ENCODE measurements at regions not wholly inside any gene's neighbourhood (a gene's known extent, or its start where the extent isn't known, plus 50 kb on each side); places are given as distances from the start of the nearest gene placed in this dataset.

DNA sequence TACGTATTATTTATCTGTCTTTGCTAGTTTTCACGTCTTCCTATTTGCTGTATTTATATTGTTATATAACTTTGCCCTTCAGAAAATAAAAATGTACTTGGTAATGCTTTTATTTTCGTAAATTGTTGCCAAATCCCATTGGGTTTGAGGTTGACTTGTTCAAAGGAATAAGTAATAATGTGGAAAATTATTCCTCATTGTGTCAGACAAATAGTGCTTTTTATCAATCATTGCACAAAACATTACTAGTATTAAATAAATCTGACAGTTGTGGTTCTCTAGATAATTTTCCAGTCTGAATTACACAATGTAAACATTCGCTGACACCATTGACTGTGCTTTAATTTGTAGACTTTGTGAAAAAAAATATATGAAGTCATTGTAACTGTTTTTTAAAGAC is 798.3 kb upstream of the TMEFF2 start:
- Histone ChIP-seq H3K4me1 (ENCODE audit: insufficient read depth, low read length) (no peaks in the 10 kb centered on the region), H3K4me3 (ENCODE audit: insufficient read depth, low read length) (no peak overlapping the region), H3K9me3 (ENCODE audit: low read depth, low read length) (peaks cover 2% of the 10 kb centered on the region), H3K27ac (ENCODE audit: low read depth, low read length) (no peak overlapping the region), H3K27me3 (ENCODE audit: insufficient read depth, low read length) (no peaks in the 10 kb centered on the region), H2AFZ (ENCODE audit: low read length) (no peak overlapping the region), H3K36me3 (ENCODE audit: insufficient read depth, low read length) (no peaks in the 10 kb centered on the region), H3K4me2 (ENCODE audit: insufficient read depth, low read length) (no peak overlapping the region), H4K20me1 (ENCODE audit: insufficient read depth, low read length) (no peaks in the 10 kb centered on the region), H3K79me2 (ENCODE audit: insufficient read depth, low read length) (no peaks in the 10 kb centered on the region)
- no peak for DNase-seq (ENCODE audit: insufficient read length, low spot score, missing footprints)
- TF ChIP-seq, protein P1, sequence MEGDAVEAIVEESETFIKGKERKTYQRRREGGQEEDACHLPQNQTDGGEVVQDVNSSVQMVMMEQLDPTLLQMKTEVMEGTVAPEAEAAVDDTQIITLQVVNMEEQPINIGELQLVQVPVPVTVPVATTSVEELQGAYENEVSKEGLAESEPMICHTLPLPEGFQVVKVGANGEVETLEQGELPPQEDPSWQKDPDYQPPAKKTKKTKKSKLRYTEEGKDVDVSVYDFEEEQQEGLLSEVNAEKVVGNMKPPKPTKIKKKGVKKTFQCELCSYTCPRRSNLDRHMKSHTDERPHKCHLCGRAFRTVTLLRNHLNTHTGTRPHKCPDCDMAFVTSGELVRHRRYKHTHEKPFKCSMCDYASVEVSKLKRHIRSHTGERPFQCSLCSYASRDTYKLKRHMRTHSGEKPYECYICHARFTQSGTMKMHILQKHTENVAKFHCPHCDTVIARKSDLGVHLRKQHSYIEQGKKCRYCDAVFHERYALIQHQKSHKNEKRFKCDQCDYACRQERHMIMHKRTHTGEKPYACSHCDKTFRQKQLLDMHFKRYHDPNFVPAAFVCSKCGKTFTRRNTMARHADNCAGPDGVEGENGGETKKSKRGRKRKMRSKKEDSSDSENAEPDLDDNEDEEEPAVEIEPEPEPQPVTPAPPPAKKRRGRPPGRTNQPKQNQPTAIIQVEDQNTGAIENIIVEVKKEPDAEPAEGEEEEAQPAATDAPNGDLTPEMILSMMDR (IDR thresholded peaks at IDR 0.05; ENCODE audit: extremely low read depth, low read depth, low read length) = no peak

DNA sequence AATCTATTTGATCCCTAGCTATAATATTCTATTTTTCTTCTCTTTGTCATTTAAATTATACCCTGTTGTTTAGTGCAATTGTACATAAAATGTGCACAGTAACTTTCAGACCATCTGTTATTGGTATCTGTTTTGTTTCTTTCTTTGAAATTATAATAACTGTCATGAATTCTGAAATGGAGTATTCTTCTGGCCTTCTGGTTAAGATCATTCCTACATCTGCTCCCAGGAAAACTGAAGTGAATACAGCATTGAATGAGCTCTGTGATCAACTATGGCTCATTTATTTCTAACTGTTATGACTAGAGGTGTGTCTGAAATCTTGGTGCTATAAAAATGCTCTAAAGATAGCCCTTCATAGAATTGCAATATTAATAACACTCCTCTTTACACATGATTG is 788.4 kb upstream of the TMEFF2 start:
- Histone ChIP-seq H3K27ac (ENCODE audit: low read depth, low read length) (no peak overlapping the region), H3K4me2 (ENCODE audit: insufficient read depth, low read length) (no peak overlapping the region), H4K20me1 (ENCODE audit: insufficient read depth, low read length) (no peaks in the 10 kb centered on the region), H3K27me3 (ENCODE audit: insufficient read depth, low read length) (no peaks in the 10 kb centered on the region), H3K9me3 (ENCODE audit: low read depth, low read length) (no peaks in the 10 kb centered on the region), H3K4me1 (ENCODE audit: insufficient read depth, low read length) (no peaks in the 10 kb centered on the region), H3K36me3 (ENCODE audit: insufficient read depth, low read length) (no peaks in the 10 kb centered on the region), H3K4me3 (ENCODE audit: insufficient read depth, low read length) (no peak overlapping the region), H2AFZ (ENCODE audit: low read length) (no peak overlapping the region), H3K79me2 (ENCODE audit: insufficient read depth, low read length) (no peaks in the 10 kb centered on the region)
- no peak for DNase-seq (ENCODE audit: insufficient read length, low spot score, missing footprints)
- TF ChIP-seq, protein P1 (IDR thresholded peaks at IDR 0.05; ENCODE audit: extremely low read depth, low read depth, low read length) = no peak

DNA sequence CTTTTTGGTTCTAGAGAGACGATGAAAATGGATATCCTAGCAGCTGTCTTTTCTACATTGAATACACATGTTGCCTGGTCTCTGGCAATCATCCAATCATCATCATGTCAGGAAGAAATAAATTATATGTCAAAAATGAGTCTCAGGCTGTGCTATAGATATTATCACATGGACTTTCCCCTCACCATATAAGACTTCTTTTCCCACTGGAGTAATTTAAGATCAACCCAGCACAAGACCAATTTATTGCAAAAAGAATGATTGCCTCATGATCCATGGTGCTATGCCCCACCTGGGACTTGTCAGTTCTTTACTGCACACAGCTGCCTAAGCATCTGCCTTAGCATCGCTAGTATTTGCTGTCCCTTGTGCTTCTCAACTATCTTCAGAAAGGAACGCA is 783.7 kb upstream of the TMEFF2 start:
- Histone ChIP-seq H3K4me1 (ENCODE audit: insufficient read depth, low read length) (no peaks in the 10 kb centered on the region), H3K79me2 (ENCODE audit: insufficient read depth, low read length) (no peaks in the 10 kb centered on the region), H3K27ac (ENCODE audit: low read depth, low read length) (no peak overlapping the region), H4K20me1 (ENCODE audit: insufficient read depth, low read length) (no peaks in the 10 kb centered on the region), H3K27me3 (ENCODE audit: insufficient read depth, low read length) (no peaks in the 10 kb centered on the region), H3K36me3 (ENCODE audit: insufficient read depth, low read length) (no peaks in the 10 kb centered on the region), H3K4me2 (ENCODE audit: insufficient read depth, low read length) (no peak overlapping the region), H3K4me3 (ENCODE audit: insufficient read depth, low read length) (no peak overlapping the region), H2AFZ (ENCODE audit: low read length) (no peak overlapping the region), H3K9me3 (ENCODE audit: low read depth, low read length) (no peaks in the 10 kb centered on the region)
- DNase-seq (ENCODE audit: insufficient read length, low spot score, missing footprints) = no peak
- TF ChIP-seq, protein P1 (IDR thresholded peaks at IDR 0.05; ENCODE audit: extremely low read depth, low read depth, low read length) = no peak

DNA sequence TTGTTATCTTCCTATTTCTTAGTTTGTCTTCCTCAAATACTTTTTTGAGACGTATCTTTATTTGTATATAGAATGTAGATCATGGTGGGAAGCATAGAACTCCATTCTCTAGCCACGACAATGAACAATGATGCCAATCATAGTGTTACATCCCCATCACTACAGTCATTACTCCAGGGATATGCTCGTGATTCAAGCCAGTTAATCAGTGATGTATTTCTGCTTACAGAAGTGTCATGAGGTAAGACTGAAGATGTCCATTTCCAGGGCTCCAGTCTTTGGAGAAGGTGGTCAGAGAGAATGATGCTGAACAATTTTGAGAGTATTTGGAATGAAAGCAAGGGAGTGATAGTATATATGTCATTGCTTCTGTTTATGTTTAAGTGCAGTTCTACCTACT is 777.2 kb upstream of the TMEFF2 start:
- Histone ChIP-seq H3K4me2 (ENCODE audit: insufficient read depth, low read length) (no peak overlapping the region), H3K79me2 (ENCODE audit: insufficient read depth, low read length) (no peaks in the 10 kb centered on the region), H3K4me1 (ENCODE audit: insufficient read depth, low read length) (no peaks in the 10 kb centered on the region), H4K20me1 (ENCODE audit: insufficient read depth, low read length) (no peaks in the 10 kb centered on the region), H3K36me3 (ENCODE audit: insufficient read depth, low read length) (no peaks in the 10 kb centered on the region), H3K27ac (ENCODE audit: low read depth, low read length) (no peak overlapping the region), H2AFZ (ENCODE audit: low read length) (no peak overlapping the region), H3K27me3 (ENCODE audit: insufficient read depth, low read length) (no peaks in the 10 kb centered on the region), H3K9me3 (ENCODE audit: low read depth, low read length) (no peaks in the 10 kb centered on the region), H3K4me3 (ENCODE audit: insufficient read depth, low read length) (no peak overlapping the region)
- no peak for DNase-seq (ENCODE audit: insufficient read length, low spot score, missing footprints)
- TF ChIP-seq, protein P1 (IDR thresholded peaks at IDR 0.05; ENCODE audit: extremely low read depth, low read depth, low read length) = no peak

Measured in osteoblast (primary cell).